Muscle layer of duodenum (tissue), 2 donors: ENCODE measurements at regions not wholly inside any gene's neighbourhood (a gene's known extent, or its start where the extent isn't known, plus 50 kb on each side); places are given as distances from the start of the nearest gene placed in this dataset.

Experiments used
- H3K27ac ChIP-seq: one replicate; pipeline ENCODE4 v1.7.0; 2013; ENCODE audit warnings: mild to moderate bottlenecking, low read length
- H3K27me3 ChIP-seq: one replicate; pipeline ENCODE4 v1.7.0; 2013; ENCODE audit warnings: low read depth, mild to moderate bottlenecking, control low read depth, low read length
- H3K36me3 ChIP-seq, 2 donors: one replicate each; pipeline ENCODE4 v1.7.0; 2013; ENCODE audit warnings: low read length in 2 of 2, control low read depth in 1 of 2, mild to moderate bottlenecking in 1 of 2; ENCODE audit not compliant: insufficient read depth in 2 of 2, control insufficient read depth in 1 of 2
- H3K4me1 ChIP-seq, 2 donors: one replicate each; pipeline ENCODE4 v1.7.0; 2013; ENCODE audit warnings: low read length in 2 of 2, mild to moderate bottlenecking in 2 of 2, control low read depth in 1 of 2, moderate library complexity in 1 of 2; ENCODE audit not compliant: insufficient read depth in 2 of 2, control insufficient read depth in 1 of 2
- H3K4me3 ChIP-seq, 2 donors: one replicate each; pipeline ENCODE4 v1.7.0; 2013; ENCODE audit warnings: low read length in 2 of 2, low read depth in 1 of 2, mild to moderate bottlenecking in 1 of 2
- H3K9me3 ChIP-seq, 2 donors: one replicate each; pipeline ENCODE4 v1.7.0; 2013; ENCODE audit warnings: low read length in 2 of 2, control low read depth in 1 of 2, mild to moderate bottlenecking in 1 of 2; ENCODE audit not compliant: control insufficient read depth in 1 of 2
- donor health status: healthy.

- no peaks in the 10 kb centered on the region for H3K9me3 ChIP-seq
- H3K4me1 ChIP-seq = no peaks in the 10 kb centered on the region
- no peak overlapping the region for H3K4me3 ChIP-seq
- no peaks in the 10 kb centered on the region for H3K27me3 ChIP-seq
- no peak overlapping the region for H3K27ac ChIP-seq
- no peaks in the 10 kb centered on the region for H3K36me3 ChIP-seq
Observed at GRCh38 chr20:60867589-60867988, 384.5 kb upstream of the CDH4 start.

DNA sequence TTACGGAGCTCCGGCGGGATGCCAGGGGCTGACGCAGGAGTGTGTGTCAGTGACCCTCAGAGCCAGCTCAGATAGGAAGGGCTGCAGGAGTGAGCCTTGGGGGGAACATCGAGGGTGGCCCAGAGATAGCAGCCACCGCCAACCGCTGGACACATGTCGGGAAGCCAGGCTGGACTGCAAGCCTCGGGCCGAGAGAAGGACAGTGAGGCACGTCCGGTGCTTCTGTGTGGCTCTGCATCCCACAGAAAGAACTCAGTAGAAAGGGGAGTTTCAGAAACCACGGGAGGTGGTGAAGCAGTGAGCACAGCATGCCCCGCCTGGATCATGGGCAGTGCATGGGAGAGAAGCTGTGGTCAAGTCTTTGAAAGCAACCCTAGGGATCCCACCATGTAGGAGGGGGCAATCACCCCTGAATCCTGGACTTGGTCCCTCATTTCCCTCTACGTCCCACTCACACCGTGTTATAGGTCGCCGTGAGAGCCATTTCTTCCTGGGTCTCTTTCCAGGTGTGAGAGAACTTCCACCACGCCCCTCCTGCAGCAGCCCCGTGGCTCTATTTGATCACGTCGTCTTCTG, 383.7 kb upstream of the CDH4 start:
- Histone ChIP-seq H3K9me3 (no peaks in the 10 kb centered on the region), H3K4me3 (no peak overlapping the region), H3K4me1 (no peaks in the 10 kb centered on the region), H3K36me3 (no peaks in the 10 kb centered on the region), H3K27me3 (no peaks in the 10 kb centered on the region), H3K27ac (no peak overlapping the region)

- Histone ChIP-seq H3K27ac (no peak overlapping the region), H3K4me3 (no peak overlapping the region), H3K36me3 (no peaks in the 10 kb centered on the region), H3K9me3 (no peaks in the 10 kb centered on the region), H3K4me1 (no peaks in the 10 kb centered on the region), H3K27me3 (no peaks in the 10 kb centered on the region)
Observed at GRCh38 chr20:60869087-60869486, 383.0 kb upstream of the CDH4 start.

- H3K9me3 ChIP-seq = no peaks in the 10 kb centered on the region
- no peak overlapping the region for H3K4me3 ChIP-seq
- no peaks in the 10 kb centered on the region for H3K36me3 ChIP-seq
- H3K27ac ChIP-seq = no peak overlapping the region
- no peaks in the 10 kb centered on the region for H3K27me3 ChIP-seq
- no peaks in the 10 kb centered on the region for H3K4me1 ChIP-seq
Observed at GRCh38 chr20:60869625-60870024, 382.4 kb upstream of the CDH4 start.

DNA sequence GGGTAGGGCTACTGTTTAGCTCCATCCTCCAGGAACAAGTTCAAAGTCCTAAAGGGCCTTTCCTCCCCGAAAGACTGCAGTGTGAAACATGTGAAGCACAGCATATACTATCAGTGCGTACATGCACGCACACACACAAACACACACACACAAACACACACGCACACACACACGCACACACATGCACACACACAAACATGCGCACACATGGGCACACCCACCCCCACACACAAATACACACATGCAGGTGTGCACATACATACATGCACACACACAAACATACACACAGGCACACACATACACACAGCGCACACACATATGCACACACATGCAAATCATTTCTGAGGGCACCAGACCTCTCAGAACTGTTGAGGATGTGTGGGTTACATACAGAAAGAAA, 382.0 kb upstream of the CDH4 start:
- Histone ChIP-seq H3K36me3 (no peaks in the 10 kb centered on the region), H3K9me3 (no peaks in the 10 kb centered on the region), H3K4me3 (no peak overlapping the region), H3K27ac (no peak overlapping the region), H3K27me3 (no peaks in the 10 kb centered on the region), H3K4me1 (no peaks in the 10 kb centered on the region)

DNA sequence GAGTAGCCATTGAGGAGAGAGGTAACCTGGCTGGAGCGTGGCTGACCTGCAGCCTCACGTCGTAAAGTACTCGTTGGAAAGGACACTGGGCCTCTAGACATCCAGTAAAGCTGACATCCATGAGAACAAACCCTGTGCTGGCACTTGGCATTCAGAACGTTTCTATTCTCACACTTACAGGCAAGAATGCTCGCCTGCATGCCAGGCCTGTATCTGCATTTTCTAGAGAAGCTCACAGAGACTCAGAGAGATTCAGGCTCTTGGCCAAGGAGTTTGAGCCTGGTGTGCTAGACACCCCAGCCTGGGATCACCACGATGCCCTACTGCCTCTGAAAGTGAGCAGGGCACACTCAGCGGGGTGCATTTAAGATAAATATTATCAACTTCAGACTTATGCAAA, 379.8 kb upstream of the CDH4 start:
- Histone ChIP-seq H3K36me3 (no peaks in the 10 kb centered on the region), H3K9me3 (no peaks in the 10 kb centered on the region), H3K4me1 (no peaks in the 10 kb centered on the region), H3K27ac (no peak overlapping the region), H3K4me3 (no peak overlapping the region), H3K27me3 (no peaks in the 10 kb centered on the region)

DNA sequence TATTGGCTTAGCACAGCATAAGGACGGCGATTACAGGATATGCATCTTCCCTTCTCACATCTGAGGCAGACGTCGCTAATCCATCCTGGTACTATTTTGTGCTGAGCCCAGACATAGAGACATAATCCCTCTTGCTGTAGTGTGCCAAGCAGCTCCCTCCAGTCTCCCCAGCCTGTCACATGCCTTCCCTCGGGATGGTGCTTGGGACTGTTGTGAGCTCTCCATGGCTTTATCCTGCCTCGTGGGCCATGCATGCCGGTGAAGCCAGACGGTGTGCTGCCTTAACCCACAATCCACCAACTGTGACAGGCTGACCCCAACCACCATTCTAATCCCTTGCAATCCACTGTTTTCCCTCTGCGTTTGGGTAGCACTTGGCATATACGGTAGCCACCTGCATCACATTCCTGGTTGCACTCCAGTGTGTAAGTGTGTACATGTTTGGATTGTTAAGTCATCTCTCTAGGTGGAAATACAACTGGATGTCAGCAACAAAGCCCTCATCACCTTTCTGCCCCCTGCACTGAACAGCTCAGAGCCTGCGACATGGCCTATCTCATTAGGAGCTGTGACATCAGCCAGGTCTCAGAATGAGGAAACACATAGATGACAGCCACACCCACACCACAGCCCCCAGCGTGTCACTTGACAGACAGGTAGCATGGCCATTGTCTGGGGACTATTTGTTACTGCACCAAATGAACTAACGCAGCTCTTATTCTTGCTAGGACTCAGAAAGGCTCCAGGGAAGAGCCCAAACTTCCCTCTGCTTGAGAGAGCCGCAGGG, 374.8 kb upstream of the CDH4 start:
- no peaks in the 10 kb centered on the region for H3K36me3 ChIP-seq
- no peak overlapping the region for H3K27ac ChIP-seq
- no peak overlapping the region for H3K4me3 ChIP-seq
- no peaks in the 10 kb centered on the region for H3K4me1 ChIP-seq
- H3K27me3 ChIP-seq = no peaks in the 10 kb centered on the region
- no peaks in the 10 kb centered on the region for H3K9me3 ChIP-seq

- no peak overlapping the region for H3K27ac ChIP-seq
- H3K4me3 ChIP-seq = no peak overlapping the region
- no peaks in the 10 kb centered on the region for H3K4me1 ChIP-seq
- no peaks in the 10 kb centered on the region for H3K27me3 ChIP-seq
- no peaks in the 10 kb centered on the region for H3K36me3 ChIP-seq
- no peaks in the 10 kb centered on the region for H3K9me3 ChIP-seq
Observed at GRCh38 chr20:60882836-60883235, 369.2 kb upstream of the CDH4 start.

DNA sequence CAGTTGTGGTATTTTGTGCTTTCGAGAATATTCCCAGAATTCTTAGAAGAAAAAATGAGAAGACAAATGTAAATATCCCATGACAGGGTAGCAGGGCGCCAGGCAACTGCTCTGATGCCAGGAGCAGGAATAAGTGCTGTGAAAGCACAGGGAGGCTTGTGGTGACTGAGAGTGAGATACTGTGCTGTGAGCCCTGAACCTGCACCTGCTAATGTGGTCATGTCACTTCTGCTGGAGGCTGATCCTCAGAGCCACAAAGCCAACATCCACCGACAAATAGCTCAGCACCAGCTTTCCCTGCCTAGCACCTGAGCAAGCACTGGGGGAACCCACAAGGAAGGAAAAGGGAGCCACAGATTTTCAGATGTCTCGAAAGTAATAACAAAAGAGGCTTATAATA, 368.6 kb upstream of the CDH4 start:
- Histone ChIP-seq H3K36me3 (no peaks in the 10 kb centered on the region), H3K27me3 (no peaks in the 10 kb centered on the region), H3K9me3 (no peaks in the 10 kb centered on the region), H3K4me3 (no peak overlapping the region), H3K27ac (no peak overlapping the region), H3K4me1 (no peaks in the 10 kb centered on the region)

DNA sequence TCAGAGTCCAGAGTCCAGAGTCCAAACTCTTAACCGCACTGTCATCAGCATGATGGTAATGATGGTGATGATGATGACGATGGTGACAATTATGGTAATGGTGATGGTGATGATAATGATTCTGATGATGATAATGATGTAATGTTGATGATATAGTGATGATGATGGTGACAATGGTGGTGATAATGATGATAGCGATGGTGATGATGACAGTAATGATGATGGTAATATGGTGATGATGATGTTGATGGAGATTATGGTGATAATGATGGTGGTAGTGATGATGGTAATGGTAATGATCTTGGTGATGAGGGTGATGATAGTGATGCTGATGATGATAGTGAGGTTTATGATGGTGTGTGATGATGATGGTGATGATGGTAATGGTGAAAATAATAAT, 367.8 kb upstream of the CDH4 start:
- Histone ChIP-seq H3K4me1 (no peaks in the 10 kb centered on the region), H3K9me3 (no peaks in the 10 kb centered on the region), H3K27me3 (no peaks in the 10 kb centered on the region), H3K36me3 (no peaks in the 10 kb centered on the region), H3K27ac (no peak overlapping the region), H3K4me3 (no peak overlapping the region)

- no peak overlapping the region for H3K4me3 ChIP-seq
- H3K4me1 ChIP-seq = no peaks in the 10 kb centered on the region
- no peaks in the 10 kb centered on the region for H3K36me3 ChIP-seq
- H3K9me3 ChIP-seq = no peaks in the 10 kb centered on the region
- H3K27ac ChIP-seq = no peak overlapping the region
- H3K27me3 ChIP-seq = no peaks in the 10 kb centered on the region
Observed at GRCh38 chr20:60888771-60889170, 363.3 kb upstream of the CDH4 start.
